GM18907 (cell line): ENCODE measurements at regions not wholly inside any gene's neighbourhood (a gene's known extent, or its start where the extent isn't known, plus 50 kb on each side); places are given as distances from the start of the nearest gene placed in this dataset.

Source experiments
- ATAC-seq: cut with Tn5 transposase; IDR thresholded peaks from one replicate; pipeline ENCODE4 v1.9.1; 2021; ENCODE audit warnings: mild to moderate bottlenecking, moderate library complexity; ENCODE audit not compliant: unreplicated experiment

- no peak for ATAC-seq
Measured at GRCh38 chr2:129611471-129611870, 368.0 kb upstream of the RAB6C start.

GRCh38 chr2:129619471-129619870 lies 360.0 kb upstream of the RAB6C start:
- ATAC-seq, result no peak

- no peak for ATAC-seq
Measured at GRCh38 chr2:129620411-129620810, 359.1 kb upstream of the RAB6C start.

DNA sequence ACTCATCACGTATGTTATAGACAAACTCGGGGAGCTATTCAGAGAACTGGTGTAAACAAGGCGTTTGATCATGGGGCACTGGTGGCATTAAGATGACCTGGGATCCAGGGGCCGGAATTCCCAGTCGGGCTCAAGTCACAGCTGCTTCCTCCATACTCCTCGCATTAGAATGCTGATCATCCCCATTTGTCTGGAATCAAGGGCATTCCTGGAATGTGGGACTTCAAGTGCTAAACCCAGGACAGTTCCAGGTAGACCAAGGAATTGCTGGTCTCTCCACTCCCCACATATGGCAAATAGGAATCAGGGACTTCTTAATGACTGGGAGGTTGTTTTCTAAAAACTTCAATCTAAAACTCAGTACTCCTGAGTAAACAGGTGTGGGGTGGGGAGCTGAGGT lies 355.7 kb upstream of the RAB6C start:
- no peak for ATAC-seq

- no peak for ATAC-seq
Measured at GRCh38 chr2:129627437-129627836, 352.0 kb upstream of the RAB6C start.

- no peak for ATAC-seq
Measured at GRCh38 chr2:129636692-129637091, 342.8 kb upstream of the RAB6C start.

GRCh38 chr2:129641371-129641770 lies 338.1 kb upstream of the RAB6C start:
- no peak for ATAC-seq

- no peak for ATAC-seq
Measured at GRCh38 chr2:129642526-129643043, 336.9 kb upstream of the RAB6C start.

- ATAC-seq, result no peak
Measured at GRCh38 chr2:129645335-129645734, 334.1 kb upstream of the RAB6C start.

DNA sequence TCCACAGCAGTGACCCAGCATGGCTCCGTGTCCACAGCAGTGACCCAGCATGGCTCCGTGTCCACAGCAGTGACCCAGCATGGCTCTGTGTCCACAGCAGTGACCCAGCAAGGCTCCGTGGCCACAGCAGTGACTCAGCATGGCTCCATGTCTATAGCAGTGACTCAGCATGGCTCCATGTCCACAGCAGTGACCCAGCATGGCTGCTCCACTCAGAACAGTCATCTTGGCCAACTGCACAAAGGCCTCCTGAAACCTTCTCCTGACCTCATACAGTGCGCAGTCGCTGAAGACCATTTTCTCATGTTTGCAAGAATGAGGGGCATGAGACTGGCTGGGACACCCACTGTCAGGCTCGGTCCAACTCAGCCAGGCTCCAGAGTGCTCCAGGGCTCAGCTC lies 333.4 kb upstream of the RAB6C start:
- ATAC-seq, result no peak

DNA sequence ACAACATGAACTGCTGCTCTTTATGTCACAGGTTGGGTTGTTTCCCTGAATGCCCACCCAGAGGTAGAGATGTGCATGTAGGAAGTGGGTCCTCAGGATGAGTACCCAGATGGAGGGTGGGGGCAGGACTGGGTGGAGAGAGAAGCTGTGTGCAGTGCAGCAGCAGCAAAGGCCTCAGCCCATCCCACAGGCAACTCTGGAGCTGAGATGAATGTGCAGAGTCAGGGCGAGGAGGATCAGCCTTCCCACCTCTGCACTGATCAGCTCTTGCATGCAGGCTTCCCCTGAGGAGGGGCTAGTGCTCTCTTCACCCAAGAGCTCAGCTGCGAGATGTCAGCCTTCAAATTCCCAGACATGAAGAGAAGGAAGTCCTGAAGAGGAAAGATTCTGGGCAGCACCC lies 326.2 kb upstream of the RAB6C start:
- ATAC-seq, result no peak

DNA sequence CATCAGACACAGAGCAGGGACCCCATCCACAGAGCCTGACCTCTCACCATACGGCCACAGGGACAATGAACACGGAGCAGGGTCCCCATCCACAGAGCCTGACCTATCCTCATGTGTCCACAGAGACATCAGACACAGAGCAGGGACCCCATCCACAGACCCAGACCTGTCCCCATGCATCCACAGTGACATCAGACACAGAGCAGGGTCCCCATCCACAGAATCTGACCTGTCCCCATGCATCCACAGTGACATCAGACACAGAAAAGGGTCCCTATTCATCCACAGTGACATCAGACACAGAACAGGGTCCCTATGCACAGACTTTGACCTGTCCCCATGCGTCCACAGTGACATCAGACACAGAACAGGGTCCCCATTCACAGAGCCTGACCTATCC lies 325.1 kb upstream of the RAB6C start:
- ATAC-seq, result no peak

GRCh38 chr2:129656081-129656598 lies 323.3 kb upstream of the RAB6C start:
- ATAC-seq, result no peak

DNA sequence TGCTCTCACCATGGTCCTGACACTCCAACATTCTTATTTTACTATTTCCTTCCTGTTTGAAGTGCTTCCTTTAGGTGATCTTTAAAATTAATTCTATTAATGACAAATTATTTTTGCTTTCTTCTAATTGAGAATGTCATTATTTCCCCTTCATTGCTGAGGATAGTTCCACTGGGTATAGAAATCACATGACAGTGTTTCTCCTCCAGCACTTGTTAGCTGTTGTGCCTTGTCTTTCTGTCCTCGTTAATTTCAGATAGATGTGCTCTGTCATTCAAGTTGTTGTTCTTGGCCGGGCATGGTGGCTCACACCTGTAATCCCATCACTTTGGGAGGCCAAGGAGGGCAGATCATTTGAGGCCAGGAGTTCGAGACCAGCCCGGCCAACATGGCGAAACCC lies 321.0 kb upstream of the RAB6C start:
- ATAC-seq, result no peak

DNA sequence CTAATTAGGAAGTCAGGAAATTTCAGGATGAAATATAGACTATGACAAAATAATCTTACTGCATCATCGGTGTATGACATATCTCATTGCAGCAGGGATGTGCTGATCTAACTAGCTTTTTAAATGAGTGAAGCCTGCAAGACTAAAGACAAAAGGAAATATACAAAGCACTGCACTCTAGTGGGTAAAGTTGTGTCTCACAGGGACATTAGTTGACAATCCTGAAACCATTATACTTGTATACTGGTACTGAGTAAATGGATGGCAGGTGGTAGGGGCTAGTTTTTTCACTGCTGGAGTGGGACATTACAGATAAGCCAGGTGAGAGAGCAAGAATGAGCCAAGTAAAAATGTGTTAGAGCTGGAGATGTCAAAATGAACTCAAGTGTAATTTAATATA lies 317.5 kb upstream of the RAB6C start:
- no peak for ATAC-seq

GRCh38 chr2:129667577-129667976 lies 311.9 kb upstream of the RAB6C start:
- ATAC-seq, result no peak

DNA sequence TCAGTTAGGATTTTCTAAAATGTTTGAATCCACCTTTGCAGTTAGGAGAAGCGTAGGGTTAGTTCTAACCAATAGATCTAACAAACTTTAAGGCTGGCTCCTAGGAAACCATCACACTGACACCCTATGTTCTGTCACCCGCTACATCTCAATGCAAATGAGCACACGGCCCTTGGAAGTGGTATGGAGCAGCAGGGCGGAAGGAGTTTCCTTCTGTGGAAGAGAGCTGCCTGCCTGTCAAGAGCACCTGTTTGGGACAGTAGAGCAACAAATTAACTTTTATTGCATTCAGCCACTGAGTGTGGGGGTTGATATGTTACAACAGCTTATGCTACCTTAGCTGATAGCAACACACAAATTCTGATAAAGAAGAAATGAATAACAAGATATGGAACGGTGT lies 306.9 kb upstream of the RAB6C start:
- no peak for ATAC-seq

DNA sequence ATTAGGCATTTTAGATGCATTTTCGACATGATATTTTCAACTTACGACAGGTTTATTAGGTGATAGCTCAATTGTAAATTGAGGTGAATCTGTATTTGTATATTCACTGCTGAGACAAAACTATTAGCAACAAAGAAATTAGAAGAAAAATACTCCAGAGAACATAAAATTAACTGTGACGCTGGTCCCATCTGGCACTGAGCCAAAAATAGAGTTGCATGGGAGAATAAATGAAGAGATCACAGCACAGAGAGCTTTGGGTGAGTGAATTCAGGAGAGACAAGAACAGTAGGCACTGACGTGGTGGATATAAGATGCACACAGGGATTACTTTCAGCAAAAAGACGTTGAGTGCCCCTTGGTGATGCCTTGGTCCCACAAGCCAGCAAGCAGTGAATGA lies 306.2 kb upstream of the RAB6C start:
- ATAC-seq, result no peak

GRCh38 chr2:129673847-129674711 lies 305.4 kb upstream of the RAB6C start:
- peak; percentile 71 for ATAC-seq

DNA sequence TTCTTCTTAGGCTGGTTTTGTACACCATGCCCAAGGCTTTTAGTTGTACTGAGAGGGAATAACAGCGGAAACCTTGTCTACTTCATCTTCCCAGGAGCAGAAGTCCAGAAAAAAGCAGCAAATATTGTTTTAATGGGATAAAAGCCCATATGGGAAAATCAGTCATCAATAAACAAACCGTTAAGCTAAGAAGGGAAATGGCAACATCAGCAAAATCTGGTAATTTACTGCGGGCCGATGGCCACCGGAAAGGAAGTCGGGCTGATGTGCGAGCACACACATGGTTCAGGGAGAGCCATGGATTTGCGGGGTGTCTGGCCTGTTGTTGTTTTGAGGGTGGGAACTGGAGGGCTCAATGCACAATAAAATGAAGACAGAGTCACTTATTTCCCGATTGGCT lies 300.7 kb upstream of the RAB6C start:
- no peak for ATAC-seq

- no peak for ATAC-seq
Measured at GRCh38 chr2:129681788-129682187, 297.7 kb upstream of the RAB6C start.

- no peak for ATAC-seq
Measured at GRCh38 chr2:129689653-129690448, 289.6 kb upstream of the RAB6C start.
